HL-60 (cell line): ENCODE measurements at regions not wholly inside any gene's neighbourhood (a gene's known extent, or its start where the extent isn't known, plus 50 kb on each side); places are given as distances from the start of the nearest gene placed in this dataset.

Source experiments
- GABPA ChIP-seq: IDR thresholded peaks from 2 replicates; pipeline ENCODE4 v1.6.1; 2012; ENCODE audit warnings: low read depth
- POLR2AphosphoS5 ChIP-seq: IDR thresholded peaks from 2 replicates; pipeline ENCODE4 v1.6.1; 2012; ENCODE audit warnings: low read depth
- SPI1 ChIP-seq: IDR thresholded peaks from 2 replicates; pipeline ENCODE4 v1.6.1; 2012; ENCODE audit warnings: low read depth, mild to moderate bottlenecking, borderline replicate concordance
- TF ChIP-seq, protein P1 (sequence below): IDR thresholded peaks from one replicate; pipeline ENCODE4 v1.5.1; 2011; ENCODE audit warnings: low read length, control low read depth, inconsistent platforms; ENCODE audit not compliant: insufficient read depth
- TF ChIP-seq, protein P2 (sequence below): IDR thresholded peaks from 2 replicates; pipeline ENCODE4 v1.6.1; 2012; ENCODE audit warnings: low read depth; ENCODE audit not compliant: insufficient replicate concordance

DNA sequence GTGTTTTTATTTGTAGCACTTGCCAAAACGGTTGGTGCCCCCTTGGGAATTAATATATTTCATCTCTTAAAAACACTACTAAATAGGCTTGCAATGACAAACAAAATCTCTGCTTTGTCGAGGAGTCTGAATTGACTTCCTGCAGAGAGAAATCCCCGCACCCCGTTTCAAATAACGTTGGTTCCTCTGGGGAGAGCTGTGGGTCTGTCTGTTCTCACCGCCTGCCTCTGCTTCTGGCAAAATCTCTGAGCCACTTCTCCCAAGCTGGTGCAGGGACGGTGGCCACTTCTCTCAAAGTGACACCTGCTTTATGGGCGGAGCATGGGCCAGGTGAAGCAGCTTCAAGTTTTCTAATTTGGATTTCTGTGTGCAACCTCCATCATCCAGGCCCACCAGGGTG, 186.3 kb upstream of the ADARB2 start:
- TF ChIP-seq, protein P1, sequence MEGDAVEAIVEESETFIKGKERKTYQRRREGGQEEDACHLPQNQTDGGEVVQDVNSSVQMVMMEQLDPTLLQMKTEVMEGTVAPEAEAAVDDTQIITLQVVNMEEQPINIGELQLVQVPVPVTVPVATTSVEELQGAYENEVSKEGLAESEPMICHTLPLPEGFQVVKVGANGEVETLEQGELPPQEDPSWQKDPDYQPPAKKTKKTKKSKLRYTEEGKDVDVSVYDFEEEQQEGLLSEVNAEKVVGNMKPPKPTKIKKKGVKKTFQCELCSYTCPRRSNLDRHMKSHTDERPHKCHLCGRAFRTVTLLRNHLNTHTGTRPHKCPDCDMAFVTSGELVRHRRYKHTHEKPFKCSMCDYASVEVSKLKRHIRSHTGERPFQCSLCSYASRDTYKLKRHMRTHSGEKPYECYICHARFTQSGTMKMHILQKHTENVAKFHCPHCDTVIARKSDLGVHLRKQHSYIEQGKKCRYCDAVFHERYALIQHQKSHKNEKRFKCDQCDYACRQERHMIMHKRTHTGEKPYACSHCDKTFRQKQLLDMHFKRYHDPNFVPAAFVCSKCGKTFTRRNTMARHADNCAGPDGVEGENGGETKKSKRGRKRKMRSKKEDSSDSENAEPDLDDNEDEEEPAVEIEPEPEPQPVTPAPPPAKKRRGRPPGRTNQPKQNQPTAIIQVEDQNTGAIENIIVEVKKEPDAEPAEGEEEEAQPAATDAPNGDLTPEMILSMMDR = no peak
- TF ChIP-seq POLR2AphosphoS5 = no peak
- no peak for TF ChIP-seq GABPA
- TF ChIP-seq, protein P2, sequence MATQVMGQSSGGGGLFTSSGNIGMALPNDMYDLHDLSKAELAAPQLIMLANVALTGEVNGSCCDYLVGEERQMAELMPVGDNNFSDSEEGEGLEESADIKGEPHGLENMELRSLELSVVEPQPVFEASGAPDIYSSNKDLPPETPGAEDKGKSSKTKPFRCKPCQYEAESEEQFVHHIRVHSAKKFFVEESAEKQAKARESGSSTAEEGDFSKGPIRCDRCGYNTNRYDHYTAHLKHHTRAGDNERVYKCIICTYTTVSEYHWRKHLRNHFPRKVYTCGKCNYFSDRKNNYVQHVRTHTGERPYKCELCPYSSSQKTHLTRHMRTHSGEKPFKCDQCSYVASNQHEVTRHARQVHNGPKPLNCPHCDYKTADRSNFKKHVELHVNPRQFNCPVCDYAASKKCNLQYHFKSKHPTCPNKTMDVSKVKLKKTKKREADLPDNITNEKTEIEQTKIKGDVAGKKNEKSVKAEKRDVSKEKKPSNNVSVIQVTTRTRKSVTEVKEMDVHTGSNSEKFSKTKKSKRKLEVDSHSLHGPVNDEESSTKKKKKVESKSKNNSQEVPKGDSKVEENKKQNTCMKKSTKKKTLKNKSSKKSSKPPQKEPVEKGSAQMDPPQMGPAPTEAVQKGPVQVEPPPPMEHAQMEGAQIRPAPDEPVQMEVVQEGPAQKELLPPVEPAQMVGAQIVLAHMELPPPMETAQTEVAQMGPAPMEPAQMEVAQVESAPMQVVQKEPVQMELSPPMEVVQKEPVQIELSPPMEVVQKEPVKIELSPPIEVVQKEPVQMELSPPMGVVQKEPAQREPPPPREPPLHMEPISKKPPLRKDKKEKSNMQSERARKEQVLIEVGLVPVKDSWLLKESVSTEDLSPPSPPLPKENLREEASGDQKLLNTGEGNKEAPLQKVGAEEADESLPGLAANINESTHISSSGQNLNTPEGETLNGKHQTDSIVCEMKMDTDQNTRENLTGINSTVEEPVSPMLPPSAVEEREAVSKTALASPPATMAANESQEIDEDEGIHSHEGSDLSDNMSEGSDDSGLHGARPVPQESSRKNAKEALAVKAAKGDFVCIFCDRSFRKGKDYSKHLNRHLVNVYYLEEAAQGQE = no peak
- TF ChIP-seq SPI1 = no peak
